ENCODE measurements at regions not wholly inside any gene's neighbourhood (a gene's known extent, or its start where the extent isn't known, plus 50 kb on each side); places are given as distances from the start of the nearest gene placed in this dataset.

- TF ChIP-seq CTCF (IDR thresholded peaks at IDR 0.05) (no peak), ZFX (IDR thresholded peaks at IDR 0.05; ENCODE audit: borderline replicate concordance) (no peak)
Observed at GRCh38 chr14:48983351-48983888, 602.8 kb downstream of the RPS29 start.

Measured in 22Rv1 (cell line).